HG03025 (cell line): ENCODE measurements at regions not wholly inside any gene's neighbourhood (a gene's known extent, or its start where the extent isn't known, plus 50 kb on each side); places are given as distances from the start of the nearest gene placed in this dataset.
"Not testable (repeated sequence)": the region's sequence is repeated elsewhere in the genome, so short reads cannot be mapped to it uniquely, and the experiment has no call there.

Experiments used
- ATAC-seq: cut with Tn5 transposase; IDR thresholded peaks from one replicate; pipeline ENCODE4 v1.9.1; 2021; ENCODE audit warnings: mild to moderate bottlenecking, moderate library complexity; ENCODE audit not compliant: unreplicated experiment, low FRiP score

DNA sequence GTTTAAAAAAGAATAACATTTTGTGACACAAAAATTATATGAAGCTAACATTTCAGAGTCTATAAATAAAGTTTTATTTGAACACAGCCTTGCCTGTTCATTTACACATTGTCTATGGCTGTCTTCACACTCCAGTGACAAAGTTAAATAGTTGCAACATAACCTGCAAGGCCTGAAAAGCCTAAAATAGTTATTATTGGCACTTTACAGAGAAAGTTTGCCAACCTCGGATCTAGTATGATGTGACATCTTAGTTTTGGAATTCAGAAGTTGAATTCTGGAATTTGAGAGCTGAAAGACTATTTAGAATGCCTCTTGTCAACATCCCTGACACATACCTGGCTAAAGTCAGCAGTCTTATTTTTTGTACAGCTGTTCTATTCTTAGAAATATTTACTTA lies 68.3 kb downstream of the DYRK2 start:
- no peak for ATAC-seq

DNA sequence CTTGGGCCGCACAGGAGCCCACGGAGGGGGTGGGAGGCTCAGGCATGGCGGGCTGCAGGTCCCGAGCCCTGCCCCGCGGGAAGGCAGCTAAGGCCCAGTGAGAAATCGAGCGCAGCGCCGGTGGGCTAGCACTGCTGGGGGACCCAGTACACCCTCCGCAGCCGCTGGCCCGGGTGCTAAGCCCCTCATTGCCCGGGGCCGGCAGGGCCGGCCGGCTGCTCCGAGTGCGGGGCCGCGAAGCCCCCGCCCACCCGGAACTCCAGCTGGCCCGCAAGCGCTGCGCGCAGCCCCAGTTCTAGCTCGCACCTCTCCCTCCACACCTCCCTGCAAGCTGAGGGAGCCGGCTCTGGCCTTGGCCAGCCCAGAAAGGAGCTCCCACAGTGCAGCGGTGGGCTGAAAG lies 70.8 kb downstream of the DYRK2 start:
- ATAC-seq, result not testable (repeated sequence)

DNA sequence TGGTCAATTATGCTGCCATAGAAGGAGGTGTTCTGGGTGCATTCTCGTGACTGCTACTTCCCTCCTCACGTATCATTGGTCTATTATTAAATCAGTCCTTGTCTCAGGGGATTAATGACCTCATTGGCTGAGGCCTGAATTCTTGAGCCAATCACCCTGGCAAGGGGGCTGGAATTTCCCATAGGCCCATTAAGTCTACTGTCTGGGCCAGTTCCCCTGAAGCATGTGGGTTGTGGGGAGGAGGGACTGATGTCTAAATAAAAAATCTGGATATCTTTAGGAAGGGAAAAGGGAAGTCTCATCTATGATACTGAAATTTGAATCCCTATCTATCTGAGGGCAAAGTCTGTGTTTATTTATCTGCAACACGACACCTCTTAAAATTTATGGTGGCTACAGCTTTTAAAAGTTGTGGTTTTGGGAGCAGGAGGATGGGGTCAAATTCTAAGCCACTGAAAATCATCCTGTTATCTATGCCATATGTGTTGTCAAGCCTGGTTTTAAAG lies 71.9 kb downstream of the DYRK2 start:
- no peak for ATAC-seq

DNA sequence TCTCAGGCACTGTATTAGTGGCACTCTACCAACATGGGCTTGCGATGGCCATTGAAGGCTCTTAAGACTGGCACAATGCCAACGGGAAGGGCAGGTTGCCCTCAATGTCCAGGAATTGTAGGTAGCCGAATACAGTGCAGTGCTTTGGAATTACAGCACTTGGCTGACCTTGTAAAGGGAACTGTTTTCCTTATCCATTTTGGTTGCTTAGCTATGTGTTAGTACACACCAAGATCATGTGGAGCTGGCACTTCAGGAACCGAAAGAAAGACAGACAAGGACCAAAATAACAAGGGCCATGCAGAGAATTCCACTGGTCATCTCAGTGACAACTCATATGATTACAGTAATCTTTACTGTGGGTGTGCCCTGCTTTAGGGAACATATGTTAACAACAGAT lies 72.7 kb downstream of the DYRK2 start:
- ATAC-seq, result no peak

DNA sequence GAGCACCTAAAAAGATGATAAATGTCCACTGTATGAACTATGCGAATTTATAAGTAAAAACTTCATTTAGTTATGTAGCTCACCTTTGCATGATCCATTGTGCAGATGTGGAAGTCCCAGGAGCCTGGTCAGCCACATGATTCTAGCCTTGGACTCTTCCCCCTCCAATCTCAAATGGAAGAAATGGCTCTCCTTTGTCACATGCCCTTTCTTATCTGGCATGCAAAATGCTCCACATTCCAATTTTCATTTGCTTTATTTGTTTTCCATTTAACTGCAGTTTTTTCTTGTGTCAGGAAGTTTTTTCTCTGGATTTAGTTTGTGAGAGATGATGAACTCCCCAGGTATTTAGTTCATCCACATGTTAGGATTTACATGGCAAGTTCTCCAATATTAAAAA lies 73.8 kb downstream of the DYRK2 start:
- ATAC-seq, result no peak

DNA sequence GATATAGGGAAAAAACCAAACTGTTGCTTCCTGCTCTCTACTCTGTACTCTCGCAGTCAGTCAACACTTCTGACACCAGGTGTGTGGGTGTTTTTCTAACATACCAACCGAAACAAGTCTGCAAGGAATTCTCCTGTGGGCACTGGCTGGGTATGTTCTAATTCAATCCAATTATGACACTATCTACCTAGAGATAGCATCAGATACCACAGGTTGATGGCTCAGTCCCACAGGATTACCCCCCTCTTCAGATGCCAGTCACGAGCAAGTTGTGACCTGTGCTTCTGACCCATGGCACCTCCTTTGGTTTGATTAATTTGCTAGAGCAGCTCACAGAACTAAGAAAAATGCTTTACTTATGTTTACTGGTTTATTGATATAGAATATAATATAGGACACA lies 78.3 kb downstream of the DYRK2 start:
- no peak for ATAC-seq

DNA sequence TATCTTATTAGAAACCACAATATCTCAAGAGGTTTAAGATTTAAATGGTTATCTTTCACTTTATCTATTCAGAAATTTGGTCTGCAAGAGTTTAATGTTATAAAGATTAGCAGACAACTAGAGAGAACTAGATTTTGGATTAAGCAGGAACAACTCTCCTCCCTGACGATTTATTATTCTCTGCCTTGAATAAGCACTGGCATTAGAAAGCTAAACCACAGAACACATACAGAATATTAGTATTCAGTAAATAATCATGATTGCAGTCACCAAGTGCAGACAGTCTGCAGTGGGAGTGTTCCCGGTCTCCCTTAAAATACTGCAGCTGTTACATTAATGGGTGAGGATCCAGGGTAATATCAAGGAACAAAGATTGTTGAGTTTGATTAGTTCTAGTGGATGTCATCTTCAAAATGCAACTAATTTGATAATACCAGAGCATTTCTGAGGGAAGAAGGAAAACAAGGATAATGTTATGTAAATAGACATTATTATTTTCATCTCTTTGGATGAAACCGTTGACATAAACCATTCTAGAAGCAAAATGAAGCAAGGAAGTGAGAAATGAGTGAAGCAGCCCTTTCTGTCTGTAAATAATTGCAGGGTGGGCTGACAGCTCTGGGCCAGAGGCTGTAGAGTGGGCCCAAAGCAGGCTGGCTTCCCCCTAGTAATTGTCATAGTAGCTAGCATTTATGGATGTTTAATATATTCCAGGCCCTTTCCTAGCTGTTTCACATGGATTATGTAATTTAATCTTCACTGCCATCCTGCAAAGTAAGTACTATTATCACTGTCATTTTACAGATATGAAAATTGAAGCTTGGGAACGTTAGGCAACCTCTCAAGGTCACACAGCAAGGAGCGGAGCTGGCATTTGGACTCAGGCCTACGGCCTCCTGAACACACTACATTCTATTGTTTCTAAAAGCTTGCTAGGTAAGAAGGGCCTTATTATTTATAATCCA lies 79.4 kb downstream of the DYRK2 start:
- ATAC-seq, result no peak

DNA sequence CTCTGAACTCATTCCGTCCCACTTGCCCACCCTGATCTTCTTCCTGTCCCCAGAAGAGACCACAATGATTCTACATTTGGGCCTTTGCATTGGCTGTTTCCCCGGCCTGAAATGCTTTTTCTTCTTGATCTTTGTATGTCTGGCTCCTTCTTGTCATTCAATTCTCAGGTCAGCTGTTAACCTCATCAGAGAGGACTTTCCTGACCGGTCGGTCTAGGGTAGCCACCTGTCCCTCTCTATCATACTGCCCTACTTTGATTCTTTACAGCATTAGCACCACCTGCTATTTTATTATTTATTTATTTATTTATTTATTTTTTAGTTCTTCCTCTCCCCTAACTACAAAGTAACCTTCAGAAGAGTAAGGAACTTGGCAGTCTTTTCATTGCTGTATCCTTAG lies 84.3 kb downstream of the DYRK2 start:
- ATAC-seq, result no peak

DNA sequence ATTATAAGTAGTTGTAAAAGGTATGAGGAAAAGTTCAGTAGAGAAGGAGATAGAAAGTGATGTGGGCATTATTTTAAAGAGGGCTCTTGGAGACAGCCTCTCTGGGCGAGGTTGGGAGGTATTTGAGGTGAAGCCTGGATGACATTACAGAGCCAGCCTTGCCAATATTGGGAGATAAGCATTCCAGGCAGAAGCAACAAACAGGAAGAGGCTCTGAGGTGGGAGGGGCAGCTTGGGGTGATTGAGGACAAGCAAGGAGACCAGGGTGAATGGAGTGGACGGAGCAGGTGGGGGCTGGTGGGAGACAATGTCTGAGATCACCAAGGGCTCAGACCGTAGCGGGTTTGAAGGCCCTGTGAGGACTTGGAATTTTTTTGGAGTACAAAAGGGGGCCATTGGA lies 87.3 kb downstream of the DYRK2 start:
- ATAC-seq, result no peak

DNA sequence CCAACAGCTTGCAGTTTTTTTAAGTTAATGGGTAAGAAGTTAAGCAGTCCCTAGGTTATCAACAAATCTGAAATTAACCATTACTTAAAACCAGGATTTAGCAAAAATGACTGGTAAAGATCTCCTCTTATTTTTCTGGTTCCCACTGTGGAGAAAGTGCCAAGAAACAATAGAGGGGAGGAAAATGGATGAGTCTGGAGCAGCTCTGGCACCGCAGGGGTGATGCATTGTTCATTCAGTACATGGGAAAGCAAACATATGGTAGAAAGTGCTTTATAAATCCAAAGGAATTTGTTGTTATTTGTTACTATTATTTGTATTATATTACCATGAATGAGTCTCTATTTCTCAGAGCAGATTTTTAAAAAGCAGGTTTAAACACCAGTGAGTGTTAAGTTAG lies 92.2 kb downstream of the DYRK2 start:
- ATAC-seq, result no peak

DNA sequence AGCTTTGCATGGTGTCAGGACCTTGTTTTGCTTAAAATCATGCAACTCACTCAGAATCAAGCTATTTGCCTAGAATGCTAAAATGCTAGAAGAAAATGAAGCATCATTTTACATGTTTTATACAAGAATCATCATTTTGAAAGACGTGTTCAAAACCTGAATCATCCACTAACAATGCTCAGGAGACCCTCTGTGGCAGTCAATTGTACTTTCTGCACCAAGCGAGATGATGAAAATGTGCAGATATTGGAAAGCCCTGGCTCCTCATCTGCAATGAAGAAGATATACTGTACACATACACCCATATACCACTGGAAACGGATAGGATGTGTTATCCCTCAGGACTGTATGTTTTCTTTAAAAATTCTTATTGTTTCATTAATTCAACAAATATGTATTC lies 92.7 kb downstream of the DYRK2 start:
- ATAC-seq, result no peak

DNA sequence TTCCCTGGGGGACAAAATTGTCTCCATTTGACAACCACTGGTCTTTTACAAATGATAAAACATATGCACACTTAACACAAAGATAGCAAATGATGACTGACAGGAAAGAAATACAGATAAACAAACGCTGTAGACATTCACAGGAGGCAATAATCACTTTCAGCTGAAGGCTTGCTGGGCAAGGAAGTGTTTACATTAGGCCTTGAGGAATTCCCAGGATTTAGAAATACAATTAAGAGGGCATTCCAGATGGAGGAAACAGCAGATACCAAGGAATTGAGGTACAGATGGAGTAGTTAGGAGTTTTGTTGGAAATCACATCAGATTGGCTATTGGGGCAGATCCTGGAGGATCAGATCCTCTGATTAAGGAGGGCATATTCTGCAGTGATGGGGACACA lies 93.9 kb downstream of the DYRK2 start:
- ATAC-seq, result no peak

DNA sequence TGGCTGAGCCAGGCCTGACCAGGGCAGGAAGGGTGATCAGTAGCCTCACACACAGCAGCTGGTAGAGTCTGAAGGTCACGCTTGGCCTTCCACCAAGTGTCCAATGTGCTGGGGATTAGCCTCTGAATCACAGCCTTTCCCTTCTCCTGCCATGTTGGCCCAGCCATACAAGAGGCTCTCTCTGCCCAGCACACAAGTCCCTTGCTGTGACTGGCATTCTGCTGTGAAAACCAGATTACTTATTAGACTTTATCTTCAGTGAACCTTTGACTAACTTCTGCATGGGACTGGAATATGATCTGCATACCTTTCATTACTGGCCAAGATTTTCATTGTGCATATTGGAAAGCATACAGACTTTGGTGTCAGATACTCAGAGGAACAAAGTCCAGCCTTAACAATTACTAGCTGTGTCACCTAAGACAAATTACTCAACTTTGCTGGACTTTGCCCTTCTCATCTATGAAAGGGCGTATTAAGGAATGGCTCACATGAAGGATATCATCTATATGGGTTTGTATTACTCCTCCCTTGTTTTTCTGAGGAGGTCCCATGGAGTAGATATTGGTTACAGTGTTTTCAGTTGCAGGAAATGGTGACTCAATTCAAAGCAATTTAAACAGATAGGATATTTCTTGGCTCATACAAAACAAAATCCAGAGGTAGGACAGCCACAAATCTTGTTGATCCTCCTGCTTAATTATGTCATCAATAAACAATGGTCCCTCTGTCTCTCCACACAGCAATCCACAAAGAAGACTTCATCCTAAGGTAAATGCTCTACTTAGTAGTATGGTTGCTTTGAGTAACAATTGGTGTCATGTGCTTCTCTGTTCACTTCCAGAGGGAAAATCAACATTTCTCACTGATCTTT lies 99.6 kb downstream of the DYRK2 start:
- no peak for ATAC-seq

DNA sequence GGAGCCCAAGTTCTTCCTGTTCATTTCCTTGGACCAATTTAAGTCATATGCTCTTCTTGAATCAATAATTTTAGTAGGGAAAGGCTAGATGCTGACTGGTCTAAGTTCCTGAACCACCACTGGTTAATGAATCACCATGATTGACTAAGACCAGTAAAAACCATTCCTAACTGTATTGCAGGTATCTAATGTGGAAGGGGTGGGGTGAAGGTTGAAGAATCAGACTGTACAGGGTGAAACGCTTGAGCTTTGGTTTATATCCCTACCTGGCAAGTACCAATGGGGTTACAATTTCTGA lies 100.1 kb downstream of the DYRK2 start:
- no peak for ATAC-seq

DNA sequence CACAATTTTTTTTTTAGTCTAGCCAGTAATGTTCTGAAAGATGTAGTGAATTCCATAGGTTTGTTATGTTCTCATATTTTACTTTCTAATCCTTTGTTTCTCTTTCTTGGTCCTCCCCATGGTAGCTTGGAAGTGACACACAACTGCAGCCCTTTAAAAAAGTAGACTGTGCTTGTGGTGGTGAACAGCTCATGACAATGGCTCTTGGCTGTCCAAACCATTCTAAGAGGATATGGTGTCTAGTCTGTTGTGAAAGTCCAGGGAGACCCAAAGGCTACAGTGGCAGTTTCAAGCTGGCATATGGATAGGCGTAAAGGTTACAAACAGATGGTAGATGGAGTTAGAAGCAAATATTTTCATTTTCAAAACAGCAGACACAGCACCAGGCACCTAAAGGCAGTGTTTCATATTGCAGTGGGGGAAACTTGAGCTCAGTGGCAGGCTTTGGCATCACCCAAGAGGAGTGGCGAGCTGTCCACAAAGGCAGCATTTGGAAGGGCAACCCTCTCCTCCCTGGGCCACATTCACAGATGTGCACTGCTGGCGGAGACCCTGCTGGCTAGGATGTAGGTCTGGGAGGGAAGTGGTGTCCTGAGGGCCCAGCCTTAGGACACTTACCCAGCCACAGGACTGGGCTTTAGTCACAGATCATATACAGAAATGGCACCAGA lies 102.1 kb downstream of the DYRK2 start:
- no peak for ATAC-seq

DNA sequence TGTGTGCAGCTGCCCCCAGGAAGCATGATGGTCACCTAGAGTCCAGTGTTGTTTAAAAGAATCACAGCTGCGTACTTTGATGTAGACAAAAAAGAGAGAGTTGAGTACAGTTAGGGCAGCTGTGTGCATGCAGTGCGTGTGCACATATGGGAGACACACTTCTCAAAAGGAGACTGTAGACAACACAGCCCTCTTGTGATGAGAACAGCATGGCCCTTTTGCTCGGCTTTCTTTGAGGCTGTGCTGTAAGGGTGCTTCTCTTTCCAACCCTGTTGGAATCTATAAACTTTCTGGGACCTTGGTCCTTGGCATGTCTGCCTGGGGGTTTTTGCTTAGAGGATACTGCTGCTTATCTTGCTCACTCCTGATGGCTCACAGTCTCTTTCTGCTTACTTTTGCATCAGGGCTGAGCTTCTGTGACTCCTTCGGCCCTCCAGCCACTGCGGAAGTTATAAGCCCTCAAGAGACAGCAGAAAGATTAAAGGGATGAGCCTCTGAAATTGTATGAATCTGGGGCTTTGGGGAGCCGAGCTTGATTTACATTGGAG lies 102.9 kb downstream of the DYRK2 start:
- ATAC-seq, result no peak

DNA sequence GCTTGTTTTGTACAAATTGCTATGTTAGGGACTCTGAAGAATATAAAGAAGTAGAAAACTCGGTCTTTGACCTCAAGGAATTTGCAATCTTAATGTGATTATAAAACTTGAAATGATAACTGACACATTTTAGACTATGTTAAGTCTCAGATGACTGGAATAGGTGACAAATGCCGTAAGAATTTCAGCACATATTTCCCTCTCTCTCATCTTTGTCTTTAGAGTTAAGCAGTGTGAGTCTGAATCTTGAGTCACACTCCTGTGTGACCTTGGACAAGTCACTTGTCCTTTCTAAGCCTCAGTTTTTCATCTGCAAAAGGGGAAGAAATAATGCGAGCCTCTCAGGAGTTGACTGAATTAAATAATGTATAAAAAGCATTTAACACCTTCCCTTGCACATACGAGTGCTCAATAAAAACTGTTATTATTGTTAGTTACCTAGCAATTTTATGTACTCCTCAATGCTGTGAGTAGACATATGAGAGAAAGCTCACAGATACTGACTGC lies 103.7 kb downstream of the DYRK2 start:
- ATAC-seq, result no peak

DNA sequence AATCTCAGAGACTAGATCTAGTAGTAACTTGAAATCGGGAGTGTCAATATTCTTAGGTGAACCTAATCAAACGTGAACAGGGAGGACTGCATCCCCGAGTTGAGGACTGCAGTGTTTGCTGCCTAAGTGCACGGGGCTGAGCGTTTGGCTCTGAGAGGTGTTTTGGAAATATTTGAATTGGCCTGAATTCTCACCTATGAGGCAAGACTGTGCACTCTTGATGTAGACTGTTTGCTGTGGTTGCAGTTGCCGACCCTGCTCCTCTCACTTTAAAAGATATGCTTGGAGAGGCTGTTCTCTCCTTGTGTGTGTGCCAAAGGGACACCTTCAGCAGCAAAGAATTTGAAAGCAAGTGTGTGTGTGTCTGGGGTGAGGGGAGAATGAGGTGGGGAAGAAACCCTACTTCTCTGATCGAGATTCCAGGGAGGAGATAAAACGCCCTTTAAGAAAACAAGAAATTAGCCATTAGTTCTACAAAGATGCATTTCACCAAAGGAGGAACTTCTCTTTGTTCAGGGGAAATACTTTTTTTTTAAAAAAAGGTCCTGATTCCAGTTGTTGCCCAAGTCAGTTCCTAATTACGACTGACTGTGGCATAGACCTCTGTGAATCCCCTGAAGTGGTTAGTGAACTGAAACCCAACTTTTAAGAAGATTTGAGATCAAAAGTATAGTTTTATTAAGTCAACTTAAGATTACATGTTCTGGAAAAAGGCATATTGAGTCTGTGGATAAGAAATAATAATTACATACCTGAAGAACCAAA lies 106.6 kb downstream of the DYRK2 start:
- ATAC-seq, result no peak

DNA sequence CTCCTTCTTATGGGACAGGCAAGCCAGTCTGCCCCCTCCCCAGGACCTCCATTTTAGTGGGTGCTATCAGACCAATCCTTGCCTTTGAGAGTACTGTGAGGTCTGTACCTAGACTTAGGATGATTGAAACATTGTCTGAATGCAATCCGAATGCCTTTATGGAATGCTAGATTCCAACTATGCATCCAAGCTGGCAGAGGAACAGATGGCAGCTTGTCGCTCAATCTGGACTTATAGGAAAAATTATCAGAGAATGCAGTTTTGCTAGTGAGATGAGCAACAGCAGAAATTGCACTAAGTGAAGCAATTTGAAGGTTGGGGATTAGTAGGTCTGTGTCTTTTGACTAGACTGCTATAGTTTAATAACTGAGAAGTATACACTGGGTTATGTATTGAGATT lies 109.1 kb downstream of the DYRK2 start:
- ATAC-seq, result no peak

DNA sequence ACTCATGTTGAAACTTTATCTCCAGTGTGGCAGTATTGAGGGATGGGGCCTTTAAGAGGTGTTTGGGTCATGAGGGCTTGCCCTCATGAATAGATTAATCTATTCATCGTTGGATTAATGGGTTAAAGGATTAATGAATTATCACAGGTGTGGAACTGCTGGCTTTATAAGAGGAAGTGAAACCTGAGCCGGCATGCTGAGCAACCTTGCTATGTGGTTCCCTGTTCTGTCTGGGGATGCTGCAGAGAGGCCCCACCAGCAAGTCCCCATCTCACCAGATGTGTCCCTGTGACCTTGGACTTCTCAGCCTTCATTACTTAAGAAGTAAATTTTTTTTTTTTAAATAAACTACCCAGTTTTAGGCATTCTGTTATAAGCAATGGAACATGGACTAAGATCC lies 109.6 kb downstream of the DYRK2 start:
- ATAC-seq, result peak; percentile 94
